ENCODE measurements at regions not wholly inside any gene's neighbourhood (a gene's known extent, or its start where the extent isn't known, plus 50 kb on each side); places are given as distances from the start of the nearest gene placed in this dataset.

- no peak for DNase-seq (ENCODE audit: insufficient read length, low spot score)
- no peak for FAIRE-seq
- no peak for TF ChIP-seq PAX5 (IDR thresholded peaks at IDR 0.05; ENCODE audit: insufficient read depth, low read length, severe bottlenecking)
- TF ChIP-seq SPI1 (IDR thresholded peaks at IDR 0.05; ENCODE audit: low read depth, low read length), result no peak
- TF ChIP-seq POLR2AphosphoS5 (IDR thresholded peaks at IDR 0.05; ENCODE audit: low read depth, low read length), result no peak
- no peak for TF ChIP-seq POLR2A (IDR thresholded peaks at IDR 0.05; ENCODE audit: low read depth, low read length)
- no peak for TF ChIP-seq TAF1 (IDR thresholded peaks at IDR 0.05; ENCODE audit: low read depth, low read length)
- TF ChIP-seq POU2F2 (IDR thresholded peaks at IDR 0.05; ENCODE audit: low read depth, low read length), result no peak
These were observed 111.8 kb downstream of the SKIDA1 start for GRCh38 chr10:21413680-21414079.

- no peak for DNase-seq (ENCODE audit: insufficient read length, low spot score)
- no peak for FAIRE-seq
- no peak for TF ChIP-seq POLR2AphosphoS5 (IDR thresholded peaks at IDR 0.05; ENCODE audit: low read depth, low read length)
- no peak for TF ChIP-seq POLR2A (IDR thresholded peaks at IDR 0.05; ENCODE audit: low read depth, low read length)
- TF ChIP-seq PAX5 (IDR thresholded peaks at IDR 0.05; ENCODE audit: insufficient read depth, low read length, severe bottlenecking), result no peak
These were observed 112.2 kb downstream of the SKIDA1 start for GRCh38 chr10:21413268-21413667.

DNA sequence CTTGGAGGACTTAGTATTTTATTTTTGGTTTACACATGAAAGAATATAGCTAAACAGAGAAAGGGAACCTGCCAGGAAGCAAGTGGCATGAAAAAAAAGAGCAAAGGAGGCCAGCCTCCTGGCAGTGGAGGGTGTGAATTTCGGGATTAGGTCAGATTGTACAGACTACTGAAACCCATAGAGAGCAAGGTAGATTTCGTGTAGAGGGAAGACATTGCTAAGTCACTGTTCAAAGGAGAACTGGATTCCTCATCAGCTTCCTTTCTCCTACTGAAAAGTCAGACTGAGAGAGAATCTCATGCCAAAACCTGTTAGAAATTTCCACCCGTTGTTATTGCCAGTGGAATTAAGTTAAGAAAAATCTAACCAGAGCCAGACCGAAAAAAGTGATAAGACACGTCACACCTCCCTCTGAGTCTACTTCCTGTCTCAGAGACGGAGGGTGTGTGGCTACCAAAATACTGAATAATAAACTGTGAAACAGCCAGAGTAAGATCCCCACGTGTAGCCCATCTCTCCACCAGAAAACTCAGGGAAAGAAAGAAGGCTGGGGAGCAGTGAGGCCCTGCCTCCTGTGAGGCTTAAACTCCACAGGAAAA is 118.8 kb downstream of the SKIDA1 start:
- TF ChIP-seq POU2F2 (IDR thresholded peaks at IDR 0.05; ENCODE audit: low read depth, low read length), result no peak
- no peak for TF ChIP-seq POLR2AphosphoS5 (IDR thresholded peaks at IDR 0.05; ENCODE audit: low read depth, low read length)
- FAIRE-seq (no peak), DNase-seq (ENCODE audit: insufficient read length, low spot score) (no peak)

DNA sequence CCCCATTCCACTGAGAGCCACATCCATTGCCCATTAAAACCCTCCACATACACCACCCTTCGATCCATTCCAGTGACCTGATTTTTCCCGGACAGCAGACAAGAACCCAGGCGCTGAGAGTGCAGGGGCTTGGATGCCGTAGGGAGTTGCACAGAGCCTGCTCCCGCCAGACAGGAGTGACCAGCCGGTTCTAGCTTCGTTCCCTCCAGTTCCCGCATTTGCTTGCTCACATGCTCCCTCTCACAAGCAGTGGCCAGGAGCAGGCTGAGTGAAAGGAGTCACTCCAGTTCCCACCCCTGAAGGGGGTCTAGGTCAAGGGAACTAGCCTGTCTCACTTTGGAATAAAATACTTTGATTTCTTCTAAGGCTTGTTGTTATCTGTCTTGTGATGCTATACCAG is 119.5 kb downstream of the SKIDA1 start:
- FAIRE-seq (no peak), DNase-seq (ENCODE audit: insufficient read length, low spot score) (no peak)
- TF ChIP-seq TAF1 (IDR thresholded peaks at IDR 0.05; ENCODE audit: low read depth, low read length), result no peak
- TF ChIP-seq POLR2A (IDR thresholded peaks at IDR 0.05; ENCODE audit: low read depth, low read length), result no peak
- TF ChIP-seq POLR2AphosphoS5 (IDR thresholded peaks at IDR 0.05; ENCODE audit: low read depth, low read length), result no peak
- TF ChIP-seq POU2F2 (IDR thresholded peaks at IDR 0.05; ENCODE audit: low read depth, low read length), result no peak
- no peak for TF ChIP-seq SPI1 (IDR thresholded peaks at IDR 0.05; ENCODE audit: low read depth, low read length)
- TF ChIP-seq PAX5 (IDR thresholded peaks at IDR 0.05; ENCODE audit: insufficient read depth, low read length, severe bottlenecking), result no peak

DNA sequence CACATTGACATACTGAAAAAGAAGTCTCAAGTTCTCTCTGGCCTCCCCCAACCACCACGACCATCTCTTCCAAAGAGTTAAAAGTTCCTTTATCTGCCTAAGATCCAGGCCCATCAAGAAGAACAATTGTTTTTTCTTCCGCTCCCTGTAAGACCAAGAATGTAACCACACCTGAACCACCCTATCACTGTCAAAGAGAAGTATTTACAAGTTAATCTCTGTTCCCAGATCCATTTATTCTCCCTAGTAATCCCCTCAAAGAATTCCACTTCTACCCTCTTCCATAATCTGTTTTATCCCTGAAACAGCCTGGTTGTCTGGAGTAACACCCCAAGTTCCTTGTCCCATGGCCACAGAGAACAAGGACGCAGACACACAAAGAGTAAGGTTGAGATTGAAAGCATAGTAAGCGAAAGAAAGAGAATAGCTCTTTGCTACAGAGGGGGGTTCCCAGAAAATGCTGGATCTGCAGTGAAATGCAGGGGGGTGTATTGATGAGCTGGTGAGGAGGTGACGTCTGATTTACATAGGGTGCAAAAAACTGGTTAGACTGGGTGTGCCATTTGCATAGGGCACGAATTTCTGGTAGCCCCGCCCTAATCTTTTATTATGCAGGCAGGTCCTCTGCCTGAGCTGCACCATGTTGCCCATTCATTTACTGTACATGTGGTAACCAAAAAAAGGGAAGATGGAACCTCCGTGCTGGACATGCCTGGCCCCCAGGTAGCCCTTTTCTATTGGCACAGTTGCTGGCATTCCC is 122.0 kb downstream of the SKIDA1 start:
- no peak for DNase-seq (ENCODE audit: insufficient read length, low spot score)
- no peak for FAIRE-seq

GRCh38 chr10:21402606-21403083 is 122.8 kb downstream of the SKIDA1 start:
- no peak for DNase-seq (ENCODE audit: insufficient read length, low spot score)
- TF ChIP-seq POLR2AphosphoS5 (IDR thresholded peaks at IDR 0.05; ENCODE audit: low read depth, low read length) (no peak), PAX5 (IDR thresholded peaks at IDR 0.05; ENCODE audit: insufficient read depth, low read length, severe bottlenecking) (no peak), POLR2A (IDR thresholded peaks at IDR 0.05; ENCODE audit: low read depth, low read length) (no peak), TAF1 (IDR thresholded peaks at IDR 0.05; ENCODE audit: low read depth, low read length) (no peak)
- FAIRE-seq, result no peak

More for the DNA sequence above, 122.0 kb downstream of the SKIDA1 start:
- TF ChIP-seq POLR2AphosphoS5 (IDR thresholded peaks at IDR 0.05; ENCODE audit: low read depth, low read length) (no peak), POU2F2 (IDR thresholded peaks at IDR 0.05; ENCODE audit: low read depth, low read length) (no peak), TAF1 (IDR thresholded peaks at IDR 0.05; ENCODE audit: low read depth, low read length) (no peak), SPI1 (IDR thresholded peaks at IDR 0.05; ENCODE audit: low read depth, low read length) (no peak), POLR2A (IDR thresholded peaks at IDR 0.05; ENCODE audit: low read depth, low read length) (no peak), PAX5 (IDR thresholded peaks at IDR 0.05; ENCODE audit: insufficient read depth, low read length, severe bottlenecking) (no peak)

DNA sequence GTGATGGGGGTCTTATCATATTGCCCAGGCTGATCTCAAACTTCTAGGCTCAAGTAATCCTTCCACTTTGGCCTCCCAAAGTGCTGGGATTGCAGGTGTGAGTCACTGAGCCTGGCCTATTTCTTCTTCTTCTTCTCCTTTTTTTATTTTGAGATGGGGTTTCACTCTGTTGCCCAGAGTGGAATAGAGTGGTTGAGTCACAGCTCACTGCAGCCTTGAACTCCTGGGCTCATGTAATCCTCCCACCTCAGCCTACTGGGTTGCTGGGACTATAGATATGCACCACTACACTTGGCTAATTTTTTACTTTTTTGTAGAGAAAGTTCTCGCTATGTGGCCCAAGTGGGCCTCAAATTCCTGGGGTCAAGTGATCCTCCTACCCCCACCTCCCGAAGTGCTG is 124.3 kb downstream of the SKIDA1 start:
- FAIRE-seq (no peak), DNase-seq (ENCODE audit: insufficient read length, low spot score) (no peak)
- no peak for TF ChIP-seq POU2F2 (IDR thresholded peaks at IDR 0.05; ENCODE audit: low read depth, low read length)
- no peak for TF ChIP-seq POLR2A (IDR thresholded peaks at IDR 0.05; ENCODE audit: low read depth, low read length)
- TF ChIP-seq PAX5 (IDR thresholded peaks at IDR 0.05; ENCODE audit: insufficient read depth, low read length, severe bottlenecking), result no peak
- no peak for TF ChIP-seq POLR2AphosphoS5 (IDR thresholded peaks at IDR 0.05; ENCODE audit: low read depth, low read length)
- TF ChIP-seq SPI1 (IDR thresholded peaks at IDR 0.05; ENCODE audit: low read depth, low read length), result no peak
- TF ChIP-seq TAF1 (IDR thresholded peaks at IDR 0.05; ENCODE audit: low read depth, low read length), result no peak

GRCh38 chr10:21399392-21400035 is 126.0 kb downstream of the SKIDA1 start:
- TF ChIP-seq POLR2AphosphoS5 (IDR thresholded peaks at IDR 0.05; ENCODE audit: low read depth, low read length) (no peak), TAF1 (IDR thresholded peaks at IDR 0.05; ENCODE audit: low read depth, low read length) (no peak), POLR2A (IDR thresholded peaks at IDR 0.05; ENCODE audit: low read depth, low read length) (no peak), PAX5 (IDR thresholded peaks at IDR 0.05; ENCODE audit: insufficient read depth, low read length, severe bottlenecking) (no peak), SPI1 (IDR thresholded peaks at IDR 0.05; ENCODE audit: low read depth, low read length) (no peak), POU2F2 (IDR thresholded peaks at IDR 0.05; ENCODE audit: low read depth, low read length) (no peak)
- FAIRE-seq, result no peak

GRCh38 chr10:21398563-21399231 is 126.8 kb downstream of the SKIDA1 start:
- no peak for DNase-seq (ENCODE audit: insufficient read length, low spot score)
- no peak for FAIRE-seq
- TF ChIP-seq POLR2A (IDR thresholded peaks at IDR 0.05; ENCODE audit: low read depth, low read length) (no peak), PAX5 (IDR thresholded peaks at IDR 0.05; ENCODE audit: insufficient read depth, low read length, severe bottlenecking) (no peak), POU2F2 (IDR thresholded peaks at IDR 0.05; ENCODE audit: low read depth, low read length) (no peak), SPI1 (IDR thresholded peaks at IDR 0.05; ENCODE audit: low read depth, low read length) (no peak), POLR2AphosphoS5 (IDR thresholded peaks at IDR 0.05; ENCODE audit: low read depth, low read length) (no peak)

More at GRCh38 chr10:21399392-21400035, 126.0 kb downstream of the SKIDA1 start:
- no peak for DNase-seq (ENCODE audit: insufficient read length, low spot score)

Measured in GM12891 (cell line).